Fibroblast of lung (primary cell): ENCODE measurements at regions not wholly inside any gene's neighbourhood (a gene's known extent, or its start where the extent isn't known, plus 50 kb on each side); places are given as distances from the start of the nearest gene placed in this dataset.

Source experiments
- DNase-seq, 2 donors: peaks; one replicate each; pipeline versions ENCODE4 v3.0.0 to v3.0.0-alpha.2; 2010; ENCODE audit warnings: low read depth in 2 of 2
- H2AFZ ChIP-seq: 2 replicates; pipeline ENCODE4 v1.5.1; 2012; ENCODE audit warnings: low read length, control low read depth, inconsistent platforms
- H3K27ac ChIP-seq: 2 replicates; pipeline ENCODE4 v1.5.1; 2011; ENCODE audit warnings: low read length, control low read depth; ENCODE audit not compliant: insufficient read depth
- H3K27me3 ChIP-seq: 2 replicates; pipeline ENCODE4 v1.5.1; 2011; ENCODE audit warnings: mild to moderate bottlenecking, low read length; ENCODE audit not compliant: control insufficient read depth, insufficient read depth
- H3K36me3 ChIP-seq: 2 replicates; pipeline ENCODE4 v1.5.1; 2011; ENCODE audit warnings: low read length; ENCODE audit not compliant: control insufficient read depth, insufficient read depth
- H3K4me1 ChIP-seq: 2 replicates; pipeline ENCODE4 v1.5.1; 2011; ENCODE audit warnings: low read length; ENCODE audit not compliant: control insufficient read depth, insufficient read depth; ENCODE audit errors: extremely low read depth
- H3K4me2 ChIP-seq: 2 replicates; pipeline ENCODE4 v1.5.1; 2011; ENCODE audit warnings: low read length, control low read depth; ENCODE audit not compliant: insufficient read depth; ENCODE audit errors: extremely low read depth
- H3K4me3 ChIP-seq, 4 experiments: fragments of 200-600 bp in 1 of 4; sonication (generic) in 1 of 4; replicated peaks in 1 of 4; 2 replicates each; pipeline ENCODE4 v1.5.1; 2011 to 2016; ENCODE audit warnings: low read length in 4 of 4, low read depth in 3 of 4, mild to moderate bottlenecking in 3 of 4, control low read depth in 2 of 4, inconsistent platforms in 1 of 4, mixed read lengths in 1 of 4; ENCODE audit not compliant: insufficient read depth in 1 of 4; ENCODE audit errors: control extremely low read depth in 1 of 4
- H3K79me2 ChIP-seq: 2 replicates; pipeline ENCODE4 v1.5.1; 2012; ENCODE audit warnings: mild to moderate bottlenecking, low read length, inconsistent platforms; ENCODE audit not compliant: control insufficient read depth, insufficient read depth
- H3K9ac ChIP-seq: 2 replicates; pipeline ENCODE4 v1.5.1; 2011; ENCODE audit warnings: mild to moderate bottlenecking, low read length, control low read depth; ENCODE audit not compliant: insufficient read depth
- H3K9me3 ChIP-seq: 2 replicates; pipeline ENCODE4 v1.5.1; 2012; ENCODE audit warnings: low read depth, low read length; ENCODE audit not compliant: control insufficient read depth, insufficient read depth
- H4K20me1 ChIP-seq: 2 replicates; pipeline ENCODE4 v1.5.1; 2011; ENCODE audit warnings: low read length; ENCODE audit not compliant: control insufficient read depth, insufficient read depth; ENCODE audit errors: extremely low read depth
- CTCF ChIP-seq, 2 donors: IDR thresholded peaks in 1 of 2; conservative IDR thresholded peaks in 1 of 2; 1 replicate in 1 of 2; 2 replicates in 1 of 2; pipeline ENCODE4 v1.5.1; 2011 to 2012; ENCODE audit warnings: low read length in 2 of 2, control low read depth in 1 of 2, inconsistent platforms in 1 of 2, low read depth in 1 of 2, mild to moderate bottlenecking in 1 of 2
- EZH2 ChIP-seq: IDR thresholded peaks from 2 replicates; pipeline ENCODE4 v1.5.1; 2012; ENCODE audit warnings: low read length, control low read depth, mild to moderate bottlenecking; ENCODE audit errors: missing control alignments

GRCh38 chr2:121133551-121134319 is 151.3 kb downstream of the TFCP2L1 start:
- H3K27ac ChIP-seq: no peak overlapping the region
- H3K9me3 ChIP-seq: no peaks in the 10 kb centered on the region
- no peak for TF ChIP-seq CTCF (conservative IDR thresholded peaks at IDR 0.05 in 1 of 2, IDR thresholded peaks at IDR 0.05 in 1 of 2; ENCODE audit: low read depth in 1 of 2, low read length in 2 of 2)
- no peak for TF ChIP-seq EZH2
- H3K4me3 ChIP-seq: no peak overlapping the region
- no peak overlapping the region for H2AFZ ChIP-seq
- no peak overlapping the region for H3K4me2 ChIP-seq
- no peaks in the 10 kb centered on the region for H3K36me3 ChIP-seq
- H3K4me1 ChIP-seq: no peaks in the 10 kb centered on the region
- H3K79me2 ChIP-seq: no peaks in the 10 kb centered on the region
- no peaks in the 10 kb centered on the region for H4K20me1 ChIP-seq
- no peaks in the 10 kb centered on the region for H3K27me3 ChIP-seq
- DNase-seq: no peak
- no peak overlapping the region for H3K9ac ChIP-seq

GRCh38 chr2:121134728-121135127 is 150.3 kb downstream of the TFCP2L1 start:
- Histone ChIP-seq H3K36me3 (no peaks in the 10 kb centered on the region), H3K27ac (no peak overlapping the region)
- DNase-seq: no peak

More at GRCh38 chr2:121134728-121135127, 150.3 kb downstream of the TFCP2L1 start:
- H2AFZ ChIP-seq: no peak overlapping the region
- TF ChIP-seq EZH2: no peak
- no peak for TF ChIP-seq CTCF (conservative IDR thresholded peaks at IDR 0.05 in 1 of 2, IDR thresholded peaks at IDR 0.05 in 1 of 2; ENCODE audit: low read depth in 1 of 2, low read length in 2 of 2)
- H3K4me3 ChIP-seq: no peak overlapping the region
- no peaks in the 10 kb centered on the region for H4K20me1 ChIP-seq
- H3K27me3 ChIP-seq: no peaks in the 10 kb centered on the region
- H3K4me1 ChIP-seq: no peaks in the 10 kb centered on the region
- no peaks in the 10 kb centered on the region for H3K79me2 ChIP-seq
- no peak overlapping the region for H3K4me2 ChIP-seq
- H3K9ac ChIP-seq: no peak overlapping the region
- H3K9me3 ChIP-seq: no peaks in the 10 kb centered on the region
